Upper lobe of right lung (tissue), 1 donor: ENCODE measurements at regions not wholly inside any gene's neighbourhood (a gene's known extent, or its start where the extent isn't known, plus 50 kb on each side); places are given as distances from the start of the nearest gene placed in this dataset.

Experiments
- ATAC-seq: fragments of 200-7000 bp; cut with Tn5 transposase; one replicate; pipeline ENCODE4 v1.9.1; 2020; ENCODE audit warnings: mild to moderate bottlenecking, moderate library complexity
- DNase-seq: peaks from one replicate; pipeline ENCODE4 v3.0.0-alpha.2; 2020
- H3K27ac ChIP-seq: fragments of 200-600 bp; one replicate; pipeline ENCODE4 v1.8.0; 2022
- H3K27me3 ChIP-seq: fragments of 200-600 bp; one replicate; pipeline ENCODE4 v1.8.0; 2022; ENCODE audit warnings: mild to moderate bottlenecking
- H3K36me3 ChIP-seq: fragments of 200-600 bp; one replicate; pipeline ENCODE4 v1.8.0; 2022
- H3K4me1 ChIP-seq: fragments of 200-600 bp; one replicate; pipeline ENCODE4 v1.8.0; 2022
- H3K4me3 ChIP-seq: fragments of 200-600 bp; one replicate; pipeline ENCODE4 v1.8.0; 2022; ENCODE audit warnings: mild to moderate bottlenecking
- H3K9me3 ChIP-seq: fragments of 200-600 bp; one replicate; pipeline ENCODE4 v1.8.0; 2022
- intact Hi-C: fragments of 100-400 bp; cut with DNase I; formaldehyde crosslinking; loops from one replicate; pipeline ENCODE4 v1.11.0; 2022
- TF ChIP-seq, protein P1 (sequence below): fragments of 200-600 bp; IDR thresholded peaks from one replicate; pipeline ENCODE4 v1.8.0; 2022; ENCODE audit warnings: antibody characterized with exemption
- donor health status: DM: no; HTN: yes; CAD: no; lungs with severe emphysema.

DNA sequence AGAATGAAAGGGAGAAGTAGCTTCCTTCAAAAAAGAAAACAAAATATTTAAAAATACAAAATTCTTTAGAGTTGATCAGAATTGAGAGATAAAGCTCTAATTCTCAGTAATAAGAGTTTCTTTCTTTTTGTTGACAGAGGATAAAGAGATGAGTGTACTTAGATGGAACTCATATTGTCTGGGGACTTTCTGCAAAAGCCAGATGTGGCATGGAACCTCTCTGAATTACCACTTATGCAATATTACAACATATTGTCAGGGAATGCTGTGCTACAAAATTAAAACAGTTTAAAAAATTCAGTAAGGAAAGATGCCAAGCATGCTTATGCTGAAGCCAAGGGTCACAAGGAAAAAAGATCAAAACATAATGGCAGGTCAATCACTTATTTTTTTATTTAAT lies 386.6 kb upstream of the LRATD1 start:
- no peaks in the 10 kb centered on the region for H3K36me3 ChIP-seq
- H3K9me3 ChIP-seq = no peaks in the 10 kb centered on the region
- H3K27me3 ChIP-seq = no peaks in the 10 kb centered on the region
- TF ChIP-seq, protein P1, sequence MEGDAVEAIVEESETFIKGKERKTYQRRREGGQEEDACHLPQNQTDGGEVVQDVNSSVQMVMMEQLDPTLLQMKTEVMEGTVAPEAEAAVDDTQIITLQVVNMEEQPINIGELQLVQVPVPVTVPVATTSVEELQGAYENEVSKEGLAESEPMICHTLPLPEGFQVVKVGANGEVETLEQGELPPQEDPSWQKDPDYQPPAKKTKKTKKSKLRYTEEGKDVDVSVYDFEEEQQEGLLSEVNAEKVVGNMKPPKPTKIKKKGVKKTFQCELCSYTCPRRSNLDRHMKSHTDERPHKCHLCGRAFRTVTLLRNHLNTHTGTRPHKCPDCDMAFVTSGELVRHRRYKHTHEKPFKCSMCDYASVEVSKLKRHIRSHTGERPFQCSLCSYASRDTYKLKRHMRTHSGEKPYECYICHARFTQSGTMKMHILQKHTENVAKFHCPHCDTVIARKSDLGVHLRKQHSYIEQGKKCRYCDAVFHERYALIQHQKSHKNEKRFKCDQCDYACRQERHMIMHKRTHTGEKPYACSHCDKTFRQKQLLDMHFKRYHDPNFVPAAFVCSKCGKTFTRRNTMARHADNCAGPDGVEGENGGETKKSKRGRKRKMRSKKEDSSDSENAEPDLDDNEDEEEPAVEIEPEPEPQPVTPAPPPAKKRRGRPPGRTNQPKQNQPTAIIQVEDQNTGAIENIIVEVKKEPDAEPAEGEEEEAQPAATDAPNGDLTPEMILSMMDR = no peak
- H3K4me3 ChIP-seq = no peak overlapping the region
- no peak for DNase-seq
- H3K4me1 ChIP-seq = no peaks in the 10 kb centered on the region
- H3K27ac ChIP-seq = no peak overlapping the region
- ATAC-seq = no peak
- intact Hi-C loops = no loop called here

DNA sequence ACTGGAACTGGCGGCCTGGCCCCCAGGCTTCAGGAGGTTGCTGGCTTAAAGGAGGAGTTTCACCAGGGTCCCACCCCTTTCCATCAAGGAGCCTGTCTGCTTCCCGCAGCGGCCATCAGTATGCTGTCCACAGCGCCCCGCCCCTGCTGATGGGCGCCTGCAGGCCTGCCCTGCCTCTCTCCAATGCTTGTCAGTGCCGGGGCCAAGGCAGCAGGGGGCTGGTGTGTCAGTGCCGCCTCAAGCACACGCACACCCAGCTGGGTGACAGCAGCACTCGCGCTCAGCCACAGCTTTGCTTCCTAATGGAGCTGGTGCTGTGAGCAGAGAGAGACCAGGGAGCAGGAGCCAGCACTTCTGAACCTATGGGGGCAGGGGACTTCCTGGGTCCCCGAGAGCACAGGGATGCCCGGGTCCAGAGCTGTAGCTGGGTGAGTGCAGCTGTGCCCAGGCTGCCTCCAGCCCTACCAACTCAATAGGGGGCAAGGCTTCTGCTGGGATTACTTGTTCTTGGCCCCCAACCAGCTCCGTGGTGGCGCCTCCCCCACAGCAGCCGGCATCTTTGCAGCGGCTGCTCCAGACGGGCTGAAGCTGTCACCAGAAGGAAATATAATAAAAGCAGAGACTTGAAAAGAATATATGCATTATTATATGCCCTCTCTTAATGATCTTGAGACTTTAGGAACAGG lies 377.2 kb upstream of the LRATD1 start:
- Histone ChIP-seq H3K4me3 (no peak overlapping the region), H3K27ac (no peak overlapping the region), H3K36me3 (no peaks in the 10 kb centered on the region), H3K9me3 (no peaks in the 10 kb centered on the region), H3K4me1 (no peaks in the 10 kb centered on the region), H3K27me3 (no peaks in the 10 kb centered on the region)
- ATAC-seq (peak; percentile 36), DNase-seq (no peak)
- TF ChIP-seq, protein P1 = no peak
- intact Hi-C loops = no loop called here

- no peaks in the 10 kb centered on the region for H3K27me3 ChIP-seq
- no peaks in the 10 kb centered on the region for H3K9me3 ChIP-seq
- H3K36me3 ChIP-seq = no peaks in the 10 kb centered on the region
- ATAC-seq = no peak
- no peak overlapping the region for H3K4me3 ChIP-seq
- H3K4me1 ChIP-seq = no peaks in the 10 kb centered on the region
- no peak for DNase-seq
- no peak overlapping the region for H3K27ac ChIP-seq
- intact Hi-C loops = no loop called here
- TF ChIP-seq, protein P1 = no peak
Measured at GRCh38 chr2:14256890-14257289, 375.6 kb upstream of the LRATD1 start.

DNA sequence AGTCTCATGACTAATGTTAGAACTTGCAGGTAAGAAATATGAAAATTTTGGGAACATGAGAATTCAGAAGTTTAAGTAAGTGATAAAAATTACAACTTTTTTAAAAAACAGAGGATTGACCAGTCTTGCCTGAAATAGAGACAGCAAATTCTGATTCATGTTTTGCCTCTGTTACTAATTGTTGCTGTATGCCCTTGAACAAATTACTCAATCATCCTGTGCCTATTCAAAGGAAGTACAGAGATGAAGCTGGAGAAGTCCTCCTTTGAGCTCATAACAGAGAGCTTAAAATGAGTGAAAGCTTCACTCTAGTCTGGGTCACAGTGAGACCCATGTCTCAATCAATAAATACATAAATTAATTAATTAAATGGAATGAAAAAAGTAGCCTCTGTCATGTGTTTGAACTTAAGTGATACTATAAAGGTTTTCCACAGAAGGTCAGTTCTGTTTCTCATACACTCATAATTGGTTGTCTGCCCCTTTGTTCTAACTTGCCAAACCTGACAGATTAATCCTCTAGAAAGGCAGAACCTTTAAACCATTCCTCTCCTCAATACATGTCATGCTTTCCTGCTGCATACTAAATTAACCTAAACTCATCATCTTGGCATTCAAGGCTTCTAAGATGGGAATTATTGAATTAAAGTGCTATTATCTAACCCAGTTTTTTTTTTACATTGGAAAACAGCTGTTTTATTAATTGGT lies 374.6 kb upstream of the LRATD1 start:
- no peaks in the 10 kb centered on the region for H3K9me3 ChIP-seq
- no peaks in the 10 kb centered on the region for H3K4me1 ChIP-seq
- no peak overlapping the region for H3K4me3 ChIP-seq
- H3K27me3 ChIP-seq = no peaks in the 10 kb centered on the region
- no peak for ATAC-seq
- no peaks in the 10 kb centered on the region for H3K36me3 ChIP-seq
- TF ChIP-seq, protein P1 = no peak
- no peak overlapping the region for H3K27ac ChIP-seq
- no peak for DNase-seq
- intact Hi-C loops = no loop called here

DNA sequence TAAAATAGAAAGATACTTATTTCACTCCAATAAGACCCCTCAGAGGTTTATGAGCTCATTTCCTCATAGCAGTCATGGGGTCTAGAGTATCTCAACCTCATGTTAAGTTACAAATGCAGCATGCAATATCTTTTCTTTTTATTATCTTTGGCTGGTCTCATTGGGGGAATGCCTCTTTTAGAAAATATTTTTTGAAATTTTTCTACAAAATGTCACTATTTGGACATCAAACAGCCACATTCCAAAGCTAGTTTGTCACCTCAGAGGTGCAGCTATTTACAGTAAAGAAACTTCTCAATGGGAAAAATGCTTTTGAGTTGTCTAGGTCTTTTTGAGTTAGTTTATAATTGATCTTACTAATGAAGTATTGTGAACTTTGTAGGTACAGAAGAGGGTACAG lies 370.7 kb upstream of the LRATD1 start:
- H3K27me3 ChIP-seq = no peaks in the 10 kb centered on the region
- H3K27ac ChIP-seq = no peak overlapping the region
- ATAC-seq (no peak), DNase-seq (no peak)
- no peaks in the 10 kb centered on the region for H3K36me3 ChIP-seq
- H3K4me3 ChIP-seq = no peak overlapping the region
- H3K4me1 ChIP-seq = no peaks in the 10 kb centered on the region
- TF ChIP-seq, protein P1 = no peak
- intact Hi-C loops = no loop called here
- no peaks in the 10 kb centered on the region for H3K9me3 ChIP-seq
